ENCODE measurements at regions not wholly inside any gene's neighbourhood (a gene's known extent, or its start where the extent isn't known, plus 50 kb on each side); places are given as distances from the start of the nearest gene placed in this dataset.

DNA sequence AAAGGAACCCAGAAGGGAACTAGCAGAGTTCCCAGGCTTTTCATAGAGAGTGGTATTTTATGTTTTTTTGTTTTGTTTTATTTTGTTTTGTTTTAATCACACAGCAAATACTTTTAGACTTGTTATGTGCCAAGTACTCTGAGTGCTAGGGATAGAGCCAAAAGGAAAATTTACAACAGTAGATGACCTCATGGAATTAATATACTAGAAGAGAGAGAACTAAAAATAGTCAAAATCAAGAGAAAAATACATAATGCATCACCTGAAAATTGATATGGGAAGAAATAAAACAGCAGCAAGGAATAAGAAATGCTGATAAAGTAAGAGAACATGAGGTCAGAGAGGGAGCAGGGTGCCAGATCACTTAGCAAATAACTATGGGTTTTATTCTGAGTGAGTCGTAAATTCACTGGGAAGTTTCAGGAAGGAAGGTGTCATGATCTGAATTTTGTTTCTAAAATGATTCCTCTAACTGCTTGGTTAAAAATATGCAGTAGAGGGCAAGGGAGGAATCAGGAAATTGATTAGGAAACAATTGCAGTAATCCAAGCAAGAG is 351.0 kb downstream of the ANKRD7 start:
- DNase-seq, result no peak

DNA sequence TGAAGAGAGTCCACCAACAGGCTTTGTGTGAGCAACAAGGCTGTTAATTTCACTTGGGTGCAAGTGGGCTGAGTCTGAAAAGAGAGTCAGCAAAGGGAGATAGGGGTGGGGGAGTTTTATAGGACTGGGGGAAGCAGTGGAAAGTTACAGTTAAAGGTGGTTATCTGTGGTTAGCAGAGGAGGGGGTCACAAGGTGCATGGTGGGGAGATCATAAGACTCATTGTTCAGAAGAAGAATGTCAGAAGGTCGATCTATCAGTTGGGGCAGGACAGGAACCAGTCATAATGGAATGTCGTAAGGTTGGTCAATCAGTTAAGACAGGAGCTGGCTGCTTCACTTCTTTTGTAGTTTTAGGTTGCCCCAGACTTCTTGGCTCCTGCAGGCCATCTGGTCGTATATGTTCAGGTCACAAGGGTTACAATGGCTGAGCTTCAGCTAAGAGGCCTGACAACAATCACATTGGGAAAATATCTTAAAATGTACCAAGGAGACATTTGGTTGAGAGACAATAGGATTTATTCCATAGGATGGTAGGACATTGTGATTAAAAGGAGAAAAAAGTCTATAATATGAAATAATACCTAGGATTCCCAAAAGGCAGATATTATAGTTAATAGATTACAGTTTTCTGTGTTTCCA is 356.4 kb downstream of the ANKRD7 start:
- DNase-seq, result no peak

DNA sequence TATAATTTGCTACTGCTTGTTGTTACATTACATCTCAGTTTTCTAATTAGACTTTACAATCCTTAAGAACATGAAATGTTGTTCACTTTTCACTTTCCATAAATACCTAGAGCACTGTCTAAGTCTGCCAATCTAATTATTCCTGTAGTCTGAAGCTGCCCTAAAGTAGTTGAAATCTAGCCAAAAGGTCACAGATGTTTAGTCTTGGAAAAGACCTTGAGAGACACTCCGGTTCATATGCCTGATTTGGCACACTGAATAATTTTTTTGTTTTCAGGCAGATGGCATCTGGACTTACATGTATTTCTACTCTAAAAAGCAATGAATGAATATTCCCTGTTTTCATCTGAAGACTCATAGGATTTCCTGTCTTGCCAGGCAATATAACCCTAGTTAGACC is 359.1 kb downstream of the ANKRD7 start:
- DNase-seq, result no peak

GRCh38 chr7:118586248-118586647 is 361.7 kb downstream of the ANKRD7 start:
- no peak for DNase-seq

DNA sequence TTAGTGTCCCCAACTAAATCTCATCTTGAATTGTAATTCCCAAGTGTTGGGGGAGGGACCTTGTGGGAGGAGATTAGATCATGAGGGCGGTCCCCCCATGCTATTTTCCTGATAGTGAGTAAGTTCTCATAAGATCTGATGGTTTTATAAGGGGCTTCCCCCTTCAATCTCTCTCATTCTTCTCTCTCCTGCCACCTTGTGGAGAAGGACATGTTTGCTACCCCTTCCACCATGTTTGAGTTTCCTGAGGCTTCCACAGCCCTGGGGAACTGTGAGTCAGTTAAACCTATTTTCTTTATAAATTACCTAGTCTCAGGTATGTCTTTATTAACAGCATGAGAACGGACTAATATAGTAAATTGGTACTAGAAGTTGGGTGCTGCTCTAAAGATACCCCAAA is 365.6 kb downstream of the ANKRD7 start:
- no peak for DNase-seq

DNA sequence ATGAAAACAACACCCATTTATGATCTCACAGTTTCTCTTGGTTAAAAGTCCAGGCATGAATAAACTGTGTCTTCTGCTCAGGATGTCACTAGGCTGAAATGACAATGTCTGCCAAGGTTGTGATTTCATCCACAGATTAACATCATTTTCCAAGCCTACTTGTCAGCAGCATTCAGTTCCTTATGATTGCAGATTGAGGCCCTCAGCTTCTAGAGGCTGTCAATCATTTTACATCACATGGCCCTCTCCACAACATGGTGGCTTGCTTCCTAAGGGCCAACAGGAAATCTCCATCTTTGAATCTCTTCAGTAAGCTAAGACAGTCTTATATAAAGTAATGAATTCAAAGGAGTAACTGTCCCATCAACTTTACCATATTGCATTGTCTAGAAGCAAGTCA is 377.6 kb downstream of the ANKRD7 start:
- DNase-seq, result no peak

DNA sequence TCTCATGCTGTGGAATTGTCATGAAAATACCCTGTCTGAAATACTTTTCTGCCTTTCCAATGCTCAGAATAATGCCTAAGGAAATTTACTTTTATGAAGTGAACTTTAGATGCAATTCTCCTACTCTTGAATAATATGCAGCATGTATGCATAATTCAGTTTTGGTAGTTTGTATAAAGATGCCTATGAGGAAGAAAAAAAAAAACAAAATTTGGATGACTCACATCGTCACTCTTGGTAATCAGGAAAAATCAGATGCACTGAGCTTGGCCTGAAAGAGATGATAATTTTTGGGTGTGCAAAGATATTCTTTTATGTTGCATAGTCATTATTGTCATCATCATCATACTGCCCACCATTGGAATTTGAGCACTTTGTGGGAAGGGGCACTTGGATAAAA is 382.1 kb downstream of the ANKRD7 start:
- DNase-seq, result no peak

GRCh38 chr7:118609207-118609606 is 384.7 kb downstream of the ANKRD7 start:
- DNase-seq, result no peak

- DNase-seq, result no peak
Observed at GRCh38 chr7:118615681-118616080, 391.2 kb downstream of the ANKRD7 start.

DNA sequence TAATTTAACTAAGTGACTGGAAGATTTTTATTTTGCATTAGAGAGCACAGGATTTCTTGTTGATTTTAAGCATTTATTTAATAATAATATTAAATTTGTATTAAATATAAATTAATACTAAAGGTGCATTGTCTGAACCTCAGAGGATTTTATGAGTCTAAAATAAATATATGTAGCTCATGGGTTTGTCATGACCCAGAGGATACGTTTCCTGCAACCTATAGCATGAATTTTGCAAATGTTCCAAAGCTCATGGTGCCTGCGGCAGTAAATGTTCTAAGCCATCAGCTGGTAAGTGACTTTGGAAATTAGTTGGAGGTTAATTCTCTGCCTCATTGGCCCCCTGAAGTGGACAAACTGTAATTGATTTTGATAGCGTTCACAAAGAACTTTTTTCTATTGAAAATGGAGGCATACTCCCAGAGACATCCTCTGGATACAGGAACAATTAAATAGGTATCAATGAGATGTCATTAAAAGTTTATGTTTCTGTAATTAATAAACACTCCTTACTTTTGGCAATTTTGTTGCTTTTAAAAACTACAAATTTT is 397.4 kb downstream of the ANKRD7 start:
- DNase-seq, result no peak

- no peak for DNase-seq
Observed at GRCh38 chr7:118626739-118627138, 402.2 kb downstream of the ANKRD7 start.

DNA sequence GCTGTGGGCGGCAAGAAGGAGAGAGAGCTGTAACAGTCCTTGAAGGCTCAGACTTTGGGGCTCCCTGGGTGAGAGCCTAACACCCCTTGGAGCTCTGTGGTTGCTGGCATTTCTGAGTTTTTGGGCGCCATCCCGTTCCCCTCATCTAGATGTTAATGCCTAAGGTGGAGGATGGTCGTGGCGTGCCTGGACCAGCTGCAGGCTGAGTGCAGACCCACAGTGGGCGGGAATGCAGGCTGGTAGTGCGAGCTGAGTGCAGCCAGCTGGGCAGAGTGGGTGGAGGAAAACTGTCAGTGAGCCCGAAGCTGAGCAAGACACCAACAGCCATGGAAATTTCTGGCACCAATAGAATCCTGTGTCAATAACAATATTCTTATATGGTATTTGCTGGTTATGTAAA is 403.0 kb downstream of the ANKRD7 start:
- no peak for DNase-seq

DNA sequence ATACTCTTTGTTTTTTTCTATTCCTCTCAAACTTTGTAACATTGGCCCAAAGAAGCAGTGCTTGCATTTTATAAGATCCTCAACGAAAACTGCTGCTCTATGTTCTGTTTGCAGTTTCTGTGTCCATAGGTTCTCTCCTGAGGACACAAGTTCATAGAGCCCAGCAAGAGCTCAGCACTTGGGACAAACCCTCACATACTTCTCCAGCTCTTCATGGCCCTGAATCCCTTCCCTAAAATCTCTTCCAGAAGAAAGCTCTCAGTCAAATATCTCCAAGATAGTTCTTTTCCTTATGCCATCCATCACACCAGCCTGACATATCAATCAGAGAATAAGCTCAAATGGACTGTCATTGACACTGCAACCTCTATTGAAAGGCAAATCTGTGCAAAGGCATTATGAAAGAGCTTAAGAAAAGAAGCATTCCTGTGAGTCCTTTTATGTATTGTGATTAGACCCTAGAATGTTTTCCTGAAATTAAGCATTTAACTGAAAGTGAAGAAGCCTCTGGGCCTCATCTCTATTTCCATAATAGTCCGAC is 405.5 kb downstream of the ANKRD7 start:
- DNase-seq, result no peak

DNA sequence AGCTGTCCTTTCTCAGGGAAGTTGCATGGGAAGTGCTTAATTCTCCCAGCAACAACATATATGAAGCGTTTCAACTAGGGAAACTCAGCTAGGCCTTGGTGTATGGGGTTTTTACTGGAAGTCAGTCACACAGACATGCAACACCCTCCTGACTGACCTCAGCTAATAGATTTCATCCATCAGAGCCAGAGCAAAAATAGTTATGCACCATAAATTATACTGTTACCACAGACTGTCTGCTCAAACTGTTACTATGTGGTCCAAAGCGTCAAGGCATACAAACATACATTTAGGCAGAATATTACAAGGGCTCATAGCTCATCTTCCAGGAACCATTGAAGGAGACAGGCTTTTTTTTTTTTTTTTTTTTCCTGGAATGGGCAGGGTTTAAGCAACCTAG is 417.9 kb downstream of the ANKRD7 start:
- DNase-seq, result no peak

GRCh38 chr7:118644346-118644745 is 419.8 kb downstream of the ANKRD7 start:
- DNase-seq, result no peak

- no peak for DNase-seq
Observed at GRCh38 chr7:118648002-118648401, 423.5 kb downstream of the ANKRD7 start.

DNA sequence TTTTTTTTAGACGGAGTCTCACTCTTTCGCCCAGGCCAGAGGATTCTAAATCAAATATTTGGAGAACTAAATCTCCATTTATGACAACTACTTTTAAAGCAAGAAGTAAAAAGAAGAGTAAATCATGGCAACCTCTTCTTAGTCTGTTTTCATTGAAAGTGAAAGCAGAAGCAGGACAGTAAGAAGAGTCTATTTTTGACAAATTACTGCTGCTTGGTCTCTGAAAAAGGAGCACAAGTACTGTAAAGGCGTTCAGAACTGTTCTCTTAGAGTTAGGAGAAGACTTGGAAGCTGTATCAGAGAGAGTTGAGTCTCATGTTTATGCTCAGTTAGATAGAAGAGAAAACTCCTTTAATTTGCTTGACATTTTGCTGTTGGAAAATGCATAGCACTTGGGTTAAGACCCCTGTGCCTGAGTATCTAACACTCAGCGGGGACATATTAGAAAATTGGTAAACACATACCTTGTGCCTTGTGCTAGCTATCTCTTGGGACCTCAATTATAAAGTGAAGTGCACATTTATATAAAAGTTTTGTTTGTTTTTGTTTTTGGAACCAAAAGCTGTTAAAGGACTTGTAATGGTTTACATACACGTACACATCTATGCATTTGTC is 433.0 kb downstream of the ANKRD7 start:
- no peak for DNase-seq

- DNase-seq, result no peak
Observed at GRCh38 chr7:118662266-118662665, 437.8 kb downstream of the ANKRD7 start.

- DNase-seq, result no peak
Observed at GRCh38 chr7:118664498-118664897, 440.0 kb downstream of the ANKRD7 start.

DNA sequence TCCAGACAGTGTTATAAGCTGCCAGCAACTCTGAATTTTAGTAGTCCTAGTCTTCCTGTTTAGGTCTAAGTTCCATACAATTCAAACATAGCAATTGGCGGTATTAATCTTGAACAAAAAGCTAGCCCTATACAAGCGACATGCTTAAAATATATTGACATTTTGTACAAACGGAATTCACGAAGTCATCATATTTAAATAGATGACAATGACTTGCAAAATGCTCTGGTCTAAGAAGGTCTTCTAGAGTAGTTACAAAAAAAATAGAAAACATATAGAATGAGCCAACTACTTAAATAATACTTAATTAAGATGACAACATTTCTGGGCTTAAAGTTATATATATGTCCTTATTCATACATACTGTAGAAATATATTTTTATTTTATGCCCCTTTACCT is 446.6 kb downstream of the ANKRD7 start:
- no peak for DNase-seq

DNA sequence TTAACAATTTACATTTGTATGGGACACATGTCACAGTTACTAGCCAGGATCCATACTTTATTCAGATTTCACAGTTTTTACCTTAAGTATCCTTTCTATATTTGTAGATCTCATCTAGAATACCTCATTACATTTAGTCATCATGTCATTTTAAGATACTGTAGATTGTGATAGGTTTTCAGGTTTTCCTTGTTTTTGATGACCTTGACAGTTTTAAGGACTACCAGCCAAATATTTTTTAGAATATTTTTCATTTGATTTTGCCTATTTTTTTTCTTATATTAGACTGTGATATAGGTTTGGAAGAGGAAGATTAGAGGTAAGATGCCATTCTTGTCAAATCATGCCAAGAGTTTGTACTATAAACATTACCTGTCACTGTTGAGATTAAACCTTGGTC is 460.3 kb downstream of the ANKRD7 start:
- DNase-seq, result no peak

GRCh38 chr7:118689403-118689802 is 464.9 kb downstream of the ANKRD7 start:
- DNase-seq, result no peak

DNA sequence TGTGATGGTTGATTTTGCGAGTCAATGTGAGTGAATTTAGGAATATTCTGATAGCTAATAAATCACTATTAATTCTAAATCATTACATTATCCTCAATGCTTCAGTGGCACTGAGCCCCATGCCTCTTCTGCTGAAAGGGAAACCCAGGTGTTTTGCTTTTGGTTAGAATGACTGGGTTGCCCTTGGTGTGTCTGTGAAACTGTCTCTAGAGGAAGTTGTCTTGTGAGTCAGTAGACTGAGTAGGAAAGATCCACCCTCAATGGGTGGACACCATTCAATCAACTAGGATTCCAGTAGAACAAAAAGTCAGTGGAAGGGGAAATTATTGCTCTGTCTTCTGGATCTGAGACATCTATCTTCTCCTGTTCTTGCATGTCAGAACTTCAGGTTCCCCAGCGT is 472.4 kb downstream of the ANKRD7 start:
- no peak for DNase-seq

GRCh38 chr7:118699222-118699621 is 474.7 kb downstream of the ANKRD7 start:
- no peak for DNase-seq
